NAMALWA (cell line): ENCODE measurements at regions not wholly inside any gene's neighbourhood (a gene's known extent, or its start where the extent isn't known, plus 50 kb on each side); places are given as distances from the start of the nearest gene placed in this dataset.
"Not testable (repeated sequence)": the region's sequence is repeated elsewhere in the genome, so short reads cannot be mapped to it uniquely, and the experiment has no call there.

Source experiments
- DNase-seq: peaks from one replicate; pipeline ENCODE4 v3.0.0-alpha.2; 2015; ENCODE audit warnings: low spot score

DNA sequence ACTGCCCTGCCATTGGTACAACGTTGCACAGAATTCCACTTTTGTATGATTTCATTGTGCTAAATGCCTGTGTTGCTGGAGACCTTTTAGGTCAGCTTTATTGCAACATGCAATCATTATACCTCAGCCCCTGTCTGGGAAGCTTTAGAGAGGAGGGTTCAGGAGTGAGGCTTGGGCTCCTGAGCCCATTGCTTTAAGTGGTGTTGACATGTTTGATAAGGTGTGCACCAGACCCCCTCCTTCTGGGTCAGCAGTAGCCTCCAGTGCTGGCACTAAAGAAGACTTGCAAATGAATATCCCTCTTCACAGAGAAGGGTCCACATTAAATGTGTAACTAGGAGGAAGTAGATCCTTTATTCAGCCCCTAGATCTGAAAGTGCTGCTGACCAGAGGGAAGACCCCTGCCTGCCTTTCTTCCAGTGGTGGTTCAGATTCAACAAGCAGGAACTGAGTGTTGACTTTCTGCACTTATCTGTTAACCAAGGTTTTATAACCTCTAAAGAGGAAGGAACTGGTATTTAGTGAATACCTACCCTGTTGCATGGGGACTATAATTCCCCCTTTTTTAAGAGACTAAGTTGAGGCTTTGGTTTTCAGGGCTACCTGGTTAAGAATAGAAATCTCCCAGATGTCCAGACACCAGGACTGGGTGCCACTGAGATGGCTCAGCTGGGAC is 369.4 kb upstream of the IGFBP3 start:
- no peak for DNase-seq

DNA sequence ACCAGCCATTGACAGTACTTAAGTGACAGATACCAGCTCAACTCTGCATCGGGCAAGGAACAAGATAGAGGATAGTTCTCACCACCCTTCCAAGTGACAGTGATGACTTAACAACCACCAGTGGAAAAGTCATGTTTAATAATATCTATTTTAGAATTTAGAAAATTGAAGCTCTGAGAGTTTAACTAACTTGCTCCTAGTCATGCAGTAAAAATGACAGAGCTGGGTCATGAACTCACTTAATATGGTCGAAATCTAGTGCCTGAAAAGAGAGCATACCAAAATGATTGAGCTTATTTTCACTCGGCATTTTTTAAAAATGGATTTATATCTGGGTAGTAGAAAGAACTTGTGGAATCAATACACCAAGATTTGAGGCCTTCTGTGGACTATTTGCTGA is 367.8 kb upstream of the IGFBP3 start:
- no peak for DNase-seq

DNA sequence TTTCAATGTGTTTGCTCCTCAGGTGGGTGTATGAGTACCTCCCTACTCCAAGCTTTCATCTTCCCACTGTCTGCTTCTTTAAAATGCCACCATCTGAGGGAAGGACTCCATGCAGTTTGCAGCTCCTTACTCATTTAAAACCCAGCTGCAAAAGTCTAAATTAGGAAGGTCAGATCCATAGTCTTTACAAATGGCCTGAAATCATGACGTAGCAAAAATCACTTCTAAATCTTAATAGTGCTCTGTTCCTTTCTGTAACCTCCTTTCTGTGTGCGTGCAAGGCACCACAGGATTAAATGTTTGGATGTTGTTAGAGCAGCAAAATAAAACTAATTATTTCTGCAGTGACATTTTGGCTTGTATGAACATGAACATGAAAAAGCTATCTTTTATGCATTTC is 366.9 kb upstream of the IGFBP3 start:
- DNase-seq = no peak

DNA sequence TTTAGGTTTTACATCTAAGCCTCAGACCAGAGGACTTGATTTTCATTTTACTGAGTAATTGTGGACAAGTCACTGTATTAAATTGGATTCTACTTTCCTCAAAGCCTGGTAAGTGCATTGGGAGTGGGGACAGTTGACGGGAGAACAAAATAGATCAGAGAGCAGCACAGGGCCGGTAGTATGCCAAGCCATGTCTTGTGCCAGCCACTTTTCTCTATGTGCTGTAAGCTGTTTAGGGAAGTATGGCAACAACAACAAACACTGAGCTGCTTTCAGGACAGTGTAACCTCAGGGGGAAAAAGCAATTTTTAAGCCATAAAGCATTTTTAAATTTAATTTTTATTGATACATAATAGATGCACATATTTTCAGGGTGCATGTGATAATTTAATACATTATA is 365.9 kb upstream of the IGFBP3 start:
- no peak for DNase-seq

DNA sequence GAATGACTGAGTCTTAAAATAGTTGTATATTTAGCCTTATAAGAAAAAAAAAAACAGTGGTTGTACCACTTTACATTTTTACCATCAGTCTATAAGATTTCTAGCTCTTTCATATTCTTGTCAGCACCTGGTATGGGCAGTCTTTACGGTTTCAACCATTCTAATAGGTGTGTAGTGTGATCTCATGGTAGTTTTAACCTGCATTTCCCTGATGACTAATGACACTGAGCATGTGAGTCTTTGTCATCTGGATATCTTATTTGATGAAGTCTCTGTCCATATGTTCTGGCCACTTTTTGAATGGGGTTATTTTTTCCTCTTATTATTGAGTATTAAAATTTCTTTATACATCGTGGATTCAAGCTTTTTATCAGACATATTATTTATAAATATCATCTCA is 365.3 kb upstream of the IGFBP3 start:
- no peak for DNase-seq

DNA sequence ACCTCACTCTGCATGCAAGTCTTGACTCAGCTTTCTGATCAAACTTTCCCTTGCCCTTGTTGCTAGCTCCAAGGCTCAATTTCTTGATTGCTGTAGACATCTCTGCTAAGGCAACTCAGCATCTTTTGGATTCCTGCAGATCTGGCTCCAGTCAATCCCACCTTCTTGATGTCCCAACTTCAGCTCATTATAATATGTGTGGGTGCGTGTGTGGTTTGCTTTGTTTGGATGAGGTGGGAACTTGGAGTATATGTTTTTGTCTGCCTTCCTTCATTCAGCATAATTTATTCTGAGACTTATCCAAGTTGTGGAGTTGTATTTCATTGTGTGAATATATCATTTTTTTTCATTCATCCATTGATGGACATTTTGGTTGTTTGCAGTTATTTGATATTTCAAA is 364.8 kb upstream of the IGFBP3 start:
- DNase-seq = no peak

DNA sequence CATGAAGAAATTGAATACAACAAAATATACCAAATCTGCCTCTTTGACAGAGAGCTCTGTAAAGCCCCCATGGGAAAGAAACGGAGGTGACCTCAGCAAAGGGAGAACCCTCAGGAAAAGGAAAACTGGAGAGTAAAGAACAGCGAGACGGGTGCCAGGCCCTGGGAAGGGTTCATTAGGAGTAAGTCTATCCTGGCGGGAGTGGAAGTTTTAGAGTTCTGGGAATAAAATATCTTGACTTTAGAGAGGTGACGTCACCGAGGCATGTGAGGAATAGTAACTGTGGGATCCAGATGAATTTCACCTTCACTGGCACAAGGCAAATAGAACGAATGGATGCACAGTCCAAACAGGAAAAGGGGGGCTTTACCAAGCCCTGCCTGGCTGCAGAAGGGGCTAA is 362.8 kb upstream of the IGFBP3 start:
- no peak for DNase-seq

DNA sequence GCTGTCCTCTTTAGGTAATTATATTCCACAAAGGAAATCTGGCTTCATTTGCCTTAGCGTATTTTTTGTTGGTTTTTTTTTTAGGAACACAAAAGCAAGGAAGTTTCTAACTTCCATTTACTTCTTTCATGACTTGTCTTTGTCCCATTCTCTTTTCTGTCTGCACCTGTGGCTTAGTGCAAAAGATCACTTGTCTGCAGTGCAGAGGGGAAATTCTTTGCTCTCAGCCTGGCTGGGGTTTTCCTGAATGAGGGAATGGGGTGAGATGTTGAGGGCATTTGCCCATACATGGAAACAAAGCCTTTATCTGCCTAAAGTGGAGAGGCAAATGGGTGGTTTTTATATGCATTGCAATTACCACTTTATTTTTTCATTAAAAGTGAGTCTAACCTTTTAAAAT is 361.1 kb upstream of the IGFBP3 start:
- no peak for DNase-seq

DNA sequence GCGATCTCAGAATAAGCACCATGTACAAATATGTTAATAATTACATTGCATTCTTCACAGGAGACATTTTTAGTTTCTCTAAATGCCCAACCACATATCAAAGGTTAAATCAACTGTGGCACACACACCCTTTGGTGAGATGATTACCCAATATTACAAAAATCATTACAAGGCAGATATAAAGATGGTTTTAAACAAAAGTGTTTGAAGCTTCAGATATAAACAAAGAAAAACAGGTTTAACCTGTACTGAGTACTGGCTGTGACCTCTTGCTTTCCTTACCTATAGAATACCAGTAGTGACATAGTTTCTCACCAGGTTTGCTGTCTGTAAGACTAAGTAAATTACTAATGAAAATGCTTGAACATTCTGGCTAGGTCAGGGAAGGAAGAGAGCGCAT is 360.0 kb upstream of the IGFBP3 start:
- DNase-seq = no peak

DNA sequence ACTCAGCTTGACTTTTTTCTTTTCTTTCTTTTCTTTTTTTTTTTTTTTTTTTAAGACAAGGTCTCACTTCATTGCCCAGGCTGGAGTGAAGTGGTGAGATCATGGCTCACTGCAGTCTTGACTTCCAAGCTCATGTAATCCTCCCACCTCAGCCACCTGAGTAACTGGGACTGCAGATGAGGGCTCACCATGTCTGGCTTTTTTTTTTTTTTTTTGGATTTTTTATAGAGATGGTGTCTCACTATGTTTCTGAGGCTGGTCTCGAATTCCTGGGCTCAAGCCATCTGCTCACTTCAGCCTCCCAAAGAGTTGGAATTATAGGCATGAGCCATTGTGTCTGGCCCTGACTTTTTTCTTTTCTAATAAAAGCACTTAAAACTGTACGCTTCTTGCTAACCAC is 358.2 kb upstream of the IGFBP3 start:
- no peak for DNase-seq

DNA sequence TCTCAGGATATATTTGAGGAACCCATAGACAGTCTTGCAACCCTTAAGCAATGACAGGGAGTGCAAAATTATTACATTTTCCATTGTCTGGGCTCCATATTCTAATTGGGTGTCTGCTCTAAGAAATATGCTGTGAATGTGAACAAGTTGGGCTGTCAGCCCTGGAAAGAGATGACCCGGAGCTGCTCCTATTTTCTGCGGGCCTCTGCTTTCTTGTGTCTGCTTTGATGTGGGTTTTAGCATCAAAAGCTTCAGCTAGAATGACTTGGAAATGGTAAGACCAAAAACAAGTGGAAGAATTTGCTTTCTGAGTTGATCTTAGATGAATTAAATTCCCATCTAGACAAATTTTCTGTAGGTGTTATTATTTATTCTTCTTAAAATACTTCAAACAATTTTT is 343.6 kb upstream of the IGFBP3 start:
- DNase-seq = no peak

DNA sequence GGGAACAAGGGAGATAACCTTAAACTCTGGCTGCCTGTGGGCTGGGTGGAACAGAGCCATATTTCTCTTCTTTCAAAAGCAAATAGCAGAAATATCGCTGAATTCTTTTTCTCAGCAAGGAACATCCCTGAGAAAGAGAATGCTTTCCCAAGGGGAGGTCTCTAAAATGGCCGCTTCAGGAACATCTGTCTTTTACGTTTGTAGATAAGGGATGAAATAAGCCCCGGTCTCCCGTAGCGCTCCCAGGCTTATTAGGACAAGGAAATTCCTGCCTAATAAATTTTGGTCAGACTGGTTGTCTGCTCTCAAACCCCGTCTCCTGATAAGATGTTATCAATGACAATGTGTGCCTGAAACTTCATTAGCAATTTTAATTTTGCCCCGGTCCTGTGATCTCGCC is 340.6 kb upstream of the IGFBP3 start:
- DNase-seq = not testable (repeated sequence)

DNA sequence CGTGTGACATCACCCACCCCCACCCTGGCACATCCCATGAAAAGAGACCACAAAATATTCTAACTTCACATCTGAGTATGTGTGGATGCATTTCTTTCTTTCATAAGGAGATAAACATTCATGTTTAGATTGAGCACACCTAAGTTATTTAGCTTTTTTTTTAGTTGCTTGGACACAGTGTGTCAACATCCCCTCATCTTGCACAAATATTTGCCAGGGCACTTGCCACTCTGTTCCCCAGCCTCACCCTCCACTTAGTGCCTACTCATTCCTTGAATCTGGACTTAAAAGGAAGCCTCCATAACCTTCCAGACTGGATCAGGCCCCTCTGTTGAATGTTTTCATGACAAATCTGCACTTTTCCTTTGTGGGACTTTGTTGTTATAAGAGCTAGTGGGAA is 338.9 kb upstream of the IGFBP3 start:
- no peak for DNase-seq

DNA sequence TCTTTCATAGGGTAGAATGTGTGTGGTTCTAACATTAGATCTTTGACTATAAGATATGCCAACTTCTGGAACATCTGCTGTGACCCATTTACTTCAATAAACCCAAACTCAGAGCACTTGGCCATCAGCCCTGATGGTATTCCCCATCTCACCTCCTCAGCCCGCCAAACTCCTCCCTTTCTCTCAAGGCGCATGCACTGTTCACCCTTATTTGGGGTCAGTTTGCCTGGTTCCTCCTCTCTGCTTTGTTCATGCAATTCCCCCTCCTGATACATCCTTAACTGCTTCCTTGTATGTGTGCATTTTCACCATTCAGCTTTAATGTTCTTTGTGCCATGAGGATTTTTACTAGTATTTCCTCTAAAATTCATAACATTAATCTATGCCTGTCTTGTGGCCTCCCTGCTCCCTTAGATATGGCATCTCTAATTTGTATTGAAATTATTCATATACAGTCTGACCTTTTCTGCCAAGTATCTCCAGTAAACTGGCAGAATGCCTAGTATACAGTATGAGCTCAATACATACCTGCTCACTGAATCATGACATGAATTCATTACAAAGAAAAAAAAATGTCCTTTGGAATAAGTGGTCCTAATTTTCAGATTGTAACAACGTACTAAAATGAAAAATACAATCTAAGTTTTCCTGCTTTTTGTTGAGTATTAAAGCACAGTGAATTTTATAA is 336.8 kb upstream of the IGFBP3 start:
- DNase-seq = no peak

DNA sequence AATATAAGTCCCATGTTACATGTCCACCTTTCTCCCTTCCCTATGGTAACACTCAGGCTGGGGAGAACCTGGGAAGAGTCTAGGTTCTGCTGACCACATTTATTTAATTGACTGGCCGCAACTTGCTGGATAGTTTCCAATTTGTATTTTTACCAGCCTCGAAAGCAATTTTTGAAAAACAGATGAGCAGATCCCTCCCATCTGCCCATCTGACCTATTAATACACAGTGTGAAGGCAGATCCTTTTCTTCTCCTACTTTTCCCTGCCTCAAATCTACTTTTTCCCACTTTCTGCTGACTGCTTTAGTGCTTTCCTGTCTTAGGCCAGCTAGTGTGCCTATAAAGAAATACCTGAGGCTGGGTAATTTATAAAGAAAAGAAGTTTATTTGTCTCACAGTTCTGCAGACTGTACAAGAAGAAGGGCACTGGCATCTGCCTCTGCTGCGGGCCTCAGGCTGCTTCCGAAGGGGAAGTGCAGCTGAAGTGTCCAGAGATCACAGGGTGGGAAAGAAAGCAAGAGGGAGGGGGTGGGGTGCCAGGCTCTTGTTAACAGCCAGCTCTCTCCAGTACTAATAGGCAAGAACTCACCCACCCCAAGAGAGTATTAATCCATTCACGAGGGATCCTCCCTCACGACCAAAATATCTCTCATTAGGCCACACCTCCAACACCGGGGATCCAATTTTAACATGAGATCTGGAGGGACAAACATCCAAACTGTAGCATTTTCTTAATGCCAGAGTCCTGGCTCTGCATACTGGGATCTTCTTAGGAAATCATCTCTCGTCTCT is 336.0 kb upstream of the IGFBP3 start:
- DNase-seq = no peak

DNA sequence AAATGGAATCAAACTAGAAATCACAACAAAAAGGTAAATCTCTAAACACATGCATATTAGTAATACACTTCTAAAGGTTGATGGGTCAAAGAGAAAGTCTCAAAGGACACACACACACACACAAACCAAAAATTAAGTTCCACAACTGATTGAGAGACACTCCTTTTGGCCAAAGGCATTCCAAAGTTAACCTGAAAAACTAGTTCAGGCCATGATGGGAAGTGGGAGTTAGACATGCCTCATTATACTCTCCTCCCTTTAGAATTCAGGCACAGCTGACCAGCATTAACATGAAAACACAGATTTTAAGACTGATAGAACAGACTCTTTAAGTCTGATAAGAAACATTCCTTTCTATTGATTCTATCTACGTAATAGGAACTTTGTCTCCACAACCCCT is 332.4 kb upstream of the IGFBP3 start:
- no peak for DNase-seq

DNA sequence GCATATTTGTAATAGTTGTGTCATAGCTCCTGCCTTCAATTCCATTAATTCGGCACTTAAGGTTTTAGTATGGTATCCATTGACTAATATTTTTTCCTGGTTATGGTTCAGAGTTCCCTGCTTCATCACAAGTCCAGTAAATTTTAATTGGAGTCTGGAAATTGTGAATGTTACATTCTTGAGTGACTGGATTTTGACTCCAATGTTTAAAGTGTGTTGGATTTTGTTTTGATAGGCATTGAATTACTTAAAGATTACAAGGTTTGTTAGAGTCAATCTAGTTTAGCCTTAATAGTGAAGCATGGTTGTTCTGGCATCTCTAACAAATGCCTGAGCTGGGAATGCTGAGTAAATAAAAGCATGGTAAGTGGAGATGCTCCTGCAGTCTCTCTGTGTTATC is 326.6 kb upstream of the IGFBP3 start:
- no peak for DNase-seq

DNA sequence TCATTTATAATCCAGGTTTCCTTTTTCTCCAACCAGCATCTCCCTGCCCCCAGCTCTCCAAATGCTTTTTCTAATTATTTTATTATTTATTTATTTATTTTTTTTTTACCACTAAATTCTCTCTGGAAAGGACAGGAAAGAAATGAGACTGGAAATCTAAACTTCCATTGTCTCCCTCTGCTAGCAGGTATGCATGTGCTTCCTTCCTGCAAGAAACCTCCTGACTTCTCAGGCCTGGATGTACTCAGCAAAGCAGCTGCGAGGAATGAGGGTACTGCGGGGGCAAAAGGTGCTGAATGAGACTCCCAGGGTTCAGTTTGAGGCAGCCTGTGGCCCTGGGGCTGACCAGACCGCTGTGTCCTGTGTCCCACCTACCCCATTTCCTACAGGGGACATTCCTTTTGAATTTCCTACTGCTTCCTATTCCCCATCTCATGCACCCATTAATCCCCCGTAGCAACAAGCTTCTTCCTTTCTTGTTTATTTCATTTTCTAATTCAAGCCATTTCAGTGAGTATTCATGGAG is 324.6 kb upstream of the IGFBP3 start:
- DNase-seq = no peak

DNA sequence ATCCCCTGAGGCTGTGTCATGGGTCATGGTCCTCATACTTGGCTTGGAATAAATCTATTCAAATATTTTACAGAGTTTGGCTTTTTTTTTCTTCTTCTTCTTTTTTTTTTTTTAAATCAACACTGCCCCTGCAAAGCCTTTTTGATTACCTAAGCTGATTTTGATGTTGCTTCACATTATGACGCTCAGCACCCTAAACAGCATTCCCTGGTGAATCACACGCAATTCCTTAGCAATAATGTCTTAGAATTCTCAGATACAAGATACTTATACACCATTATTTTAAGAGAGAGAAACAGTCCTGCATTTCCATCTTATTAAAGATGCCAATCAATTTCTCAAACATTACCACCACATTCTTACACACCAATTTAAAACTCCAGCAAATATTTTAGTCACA is 323.7 kb upstream of the IGFBP3 start:
- no peak for DNase-seq

DNA sequence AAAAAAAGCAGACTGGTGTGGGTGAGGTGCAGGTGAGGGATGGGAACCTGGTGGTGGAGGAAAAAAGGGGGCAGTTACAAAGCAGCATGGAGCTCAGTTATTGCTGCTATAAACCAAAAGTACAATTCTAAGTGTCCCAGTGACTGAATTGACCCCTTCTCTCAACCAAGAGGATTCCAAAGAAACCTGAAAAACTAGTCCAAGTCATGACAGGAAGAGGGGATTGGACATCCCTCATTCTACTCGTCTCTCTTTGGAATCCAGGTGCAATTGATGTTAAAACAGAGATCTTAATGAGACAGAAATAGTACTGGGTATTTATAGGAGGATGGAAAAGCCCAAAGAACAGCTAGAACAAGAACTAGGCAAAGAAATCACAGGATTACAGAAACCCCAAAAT is 322.3 kb upstream of the IGFBP3 start:
- DNase-seq = no peak

DNA sequence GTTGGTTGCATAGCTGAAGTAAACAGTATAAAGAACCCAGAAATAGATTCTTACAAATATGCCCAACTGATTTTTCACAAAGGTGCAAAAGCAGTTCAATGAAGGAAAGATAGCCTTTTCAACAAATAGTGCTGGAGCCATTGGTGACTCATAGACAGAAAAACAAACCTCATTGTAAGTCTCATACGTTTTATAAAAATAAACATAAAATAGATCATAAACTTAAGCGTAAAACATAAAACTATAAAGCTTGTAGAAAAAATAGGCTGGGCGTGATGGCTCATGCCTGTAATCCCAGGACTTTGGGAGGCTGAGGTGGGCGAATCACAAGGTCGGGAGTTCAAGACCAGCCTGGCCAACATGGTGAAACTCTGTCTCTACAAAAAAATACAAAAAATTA is 318.8 kb upstream of the IGFBP3 start:
- DNase-seq = no peak

DNA sequence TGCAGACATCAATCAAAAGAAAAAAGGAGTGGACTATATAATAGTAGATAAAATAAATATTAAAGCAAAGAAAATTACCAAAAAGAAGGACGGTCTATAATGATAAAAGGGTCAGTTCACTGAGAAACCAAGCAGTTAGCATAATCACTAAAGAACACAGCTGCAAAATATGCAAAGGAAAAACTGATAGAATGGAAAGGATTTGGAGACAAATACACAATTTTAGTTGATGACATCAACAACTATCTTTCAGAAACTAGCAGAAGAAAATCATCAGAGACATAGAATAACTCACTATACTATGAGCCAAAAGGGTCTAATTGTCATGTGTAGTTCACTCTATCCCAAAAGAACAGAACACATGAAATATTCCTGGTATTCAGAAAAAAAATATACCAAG is 316.4 kb upstream of the IGFBP3 start:
- no peak for DNase-seq
